Spleen (tissue), 7 donors: ENCODE measurements at regions not wholly inside any gene's neighbourhood (a gene's known extent, or its start where the extent isn't known, plus 50 kb on each side); places are given as distances from the start of the nearest gene placed in this dataset.

Source experiments
- CTCF ChIP-seq, 11 experiments: fragments of 200-600 bp in 7 of 11; fragments of 450-650 bp in 4 of 11; sonication (generic) in 4 of 11; IDR thresholded peaks in 8 of 11; conservative IDR thresholded peaks in 3 of 11; 1 replicate in 7 of 11; 2 replicates in 4 of 11; pipeline versions ENCODE4 v1.4.0 to v1.8.0; 2016 to 2021; ENCODE audit warnings: antibody characterized with exemption in 11 of 11, inconsistent platforms in 4 of 11, mild to moderate bottlenecking in 1 of 11
- POLR2A ChIP-seq, 3 donors: fragments of 450-650 bp; IDR thresholded peaks; one replicate each; pipeline ENCODE4 v1.5.1; 2017; ENCODE audit warnings: antibody characterized with exemption in 3 of 3, mild to moderate bottlenecking in 1 of 3
- POLR2AphosphoS5 ChIP-seq, 3 donors: sonication (generic); formaldehyde crosslinking; IDR thresholded peaks; one replicate each; pipeline ENCODE4 v1.5.1; 2017; ENCODE audit warnings: antibody characterized with exemption in 3 of 3
- donor health status: DM: no; HTN: no; CAD: no; lungs with moderate emphysema.
- donor health status: DM: no; HTN: no; CAD: no.
- donor health status: DM: no; HTN: no; CAD: no.

- TF ChIP-seq CTCF (IDR thresholded peaks at IDR 0.05 in 8 of 11, conservative IDR thresholded peaks at IDR 0.05 in 3 of 11) = no peak
- TF ChIP-seq POLR2A (IDR thresholded peaks at IDR 0.05) = no peak
- no peak for TF ChIP-seq POLR2AphosphoS5 (IDR thresholded peaks at IDR 0.05)
Measured at GRCh38 chr7:25850216-25850615, 301.8 kb upstream of the NFE2L3 start.
